Smooth muscle cell (in vitro differentiated cells): ENCODE measurements at regions not wholly inside any gene's neighbourhood (a gene's known extent, or its start where the extent isn't known, plus 50 kb on each side); places are given as distances from the start of the nearest gene placed in this dataset.

ENCODE experiments used
- DNase-seq: peaks from one replicate; lab custom pipeline; 2025; ENCODE audit not compliant: unreplicated experiment; lab: John Stamatoyannopoulos, UW
- H2AFZ ChIP-seq: fragments of 200-600 bp; sonication (generic); 2 replicates; pipeline ENCODE4 v1.6.0; 2016; ENCODE audit warnings: antibody characterized with exemption, low read depth, mild to moderate bottlenecking
- H3F3A ChIP-seq: fragments of 200-600 bp; sonication (generic); 2 replicates; pipeline ENCODE4 v1.6.0; 2017; ENCODE audit warnings: antibody characterized with exemption, low read depth
- H3K27ac ChIP-seq: fragments of 200-600 bp; sonication (generic); 2 replicates; pipeline ENCODE4 v1.5.1; 2016; ENCODE audit warnings: low read depth, mild to moderate bottlenecking
- H3K27me3 ChIP-seq: fragments of 200-600 bp; sonication (generic); 2 replicates; pipeline ENCODE4 v1.6.1; 2016; ENCODE audit warnings: low read depth, mild to moderate bottlenecking
- H3K36me3 ChIP-seq: fragments of 200-600 bp; sonication (generic); 2 replicates; pipeline ENCODE4 v1.5.1; 2016; ENCODE audit warnings: low read depth
- H3K4me1 ChIP-seq: fragments of 200-600 bp; sonication (generic); 2 replicates; pipeline ENCODE4 v1.5.1; 2016; ENCODE audit warnings: low read depth
- H3K4me2 ChIP-seq: fragments of 200-600 bp; sonication (generic); 2 replicates; pipeline ENCODE4 v1.6.0; 2016; ENCODE audit warnings: mild to moderate bottlenecking
- H3K4me3 ChIP-seq: fragments of 200-600 bp; sonication (generic); 2 replicates; pipeline ENCODE4 v1.5.1; 2016; ENCODE audit warnings: mild to moderate bottlenecking
- H3K79me2 ChIP-seq: fragments of 200-600 bp; sonication (generic); 2 replicates; pipeline ENCODE4 v1.6.0; 2016; ENCODE audit warnings: low read depth, mild to moderate bottlenecking
- H3K9ac ChIP-seq: fragments of 200-600 bp; sonication (generic); 2 replicates; pipeline ENCODE4 v1.6.0; 2016; ENCODE audit warnings: low read depth
- H3K9me3 ChIP-seq: fragments of 200-600 bp; sonication (generic); replicated peaks from 2 replicates; pipeline ENCODE4 v1.5.1; 2016; ENCODE audit warnings: low read depth
- H4K20me1 ChIP-seq: fragments of 200-600 bp; sonication (generic); 2 replicates; pipeline ENCODE4 v1.6.0; 2016; ENCODE audit warnings: low read depth
- CTCF ChIP-seq: fragments of 200-600 bp; sonication (generic); IDR thresholded peaks from 2 replicates; pipeline ENCODE4 v1.5.1; 2017; ENCODE audit warnings: borderline replicate concordance, mild to moderate bottlenecking, antibody characterized with exemption; ENCODE audit not compliant: insufficient read depth, poor library complexity, severe bottlenecking
- WGBS: methylation state at CpG from one replicate; pipeline ENCODE4 v1.1.7; 2016; ENCODE audit warnings: low lambda C conversion rate; 5-methylcytosine and 5-hydroxymethylcytosine counted together

DNA sequence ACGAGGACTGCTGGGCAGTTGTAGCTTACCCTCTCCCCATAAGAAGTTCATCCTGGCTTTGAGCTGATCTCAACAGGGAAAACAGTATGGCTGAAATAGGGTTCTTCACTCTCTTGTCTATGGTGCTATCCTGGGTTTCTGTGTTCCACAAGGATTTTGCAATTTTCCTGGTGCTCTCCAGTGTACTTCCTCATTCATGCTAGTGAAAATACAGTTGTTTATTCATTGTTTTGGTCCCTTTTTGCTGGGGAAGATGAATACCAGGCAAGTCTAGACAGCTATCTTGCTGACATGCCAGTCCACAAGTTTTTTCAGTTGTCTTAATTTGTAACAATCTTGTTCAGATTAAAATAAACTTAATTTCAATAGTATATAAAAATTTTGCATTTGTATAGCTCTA lies 306.5 kb downstream of the DLEU7 start:
- H2AFZ ChIP-seq: no peak overlapping the region
- H3K79me2 ChIP-seq: no peaks in the 10 kb centered on the region
- H3K9me3 ChIP-seq: peaks cover 34% of the 10 kb centered on the region
- no peaks in the 10 kb centered on the region for H3K4me1 ChIP-seq
- H3K4me2 ChIP-seq: no peak overlapping the region
- DNase-seq: no peak
- TF ChIP-seq CTCF: no peak
- H3K4me3 ChIP-seq: no peak overlapping the region
- no peaks in the 10 kb centered on the region for H3F3A ChIP-seq
- no peak overlapping the region for H3K9ac ChIP-seq
- 94% methylated on average over 1 of the region's 1 CpG for WGBS
- no peak overlapping the region for H3K27ac ChIP-seq
- no peaks in the 10 kb centered on the region for H4K20me1 ChIP-seq
- peaks cover 7% of the 10 kb centered on the region for H3K36me3 ChIP-seq
- H3K27me3 ChIP-seq: no peaks in the 10 kb centered on the region

GRCh38 chr13:50539791-50540530 lies 303.5 kb downstream of the DLEU7 start:
- Histone ChIP-seq H3K4me3 (no peak overlapping the region), H3K36me3 (peaks cover 4% of the 10 kb centered on the region), H2AFZ (no peak overlapping the region), H3K27me3 (no peaks in the 10 kb centered on the region), H3F3A (no peaks in the 10 kb centered on the region), H4K20me1 (no peaks in the 10 kb centered on the region), H3K27ac (no peak overlapping the region), H3K4me2 (no peak overlapping the region), H3K9me3 (peaks cover 22% of the 10 kb centered on the region), H3K4me1 (peaks cover 9% of the 10 kb centered on the region), H3K79me2 (no peaks in the 10 kb centered on the region), H3K9ac (no peak overlapping the region)
- DNase-seq: no peak
- TF ChIP-seq CTCF: no peak

GRCh38 chr13:50543141-50543540 lies 300.4 kb downstream of the DLEU7 start:
- Histone ChIP-seq H2AFZ (no peak overlapping the region), H3K4me2 (peak overlapping the region; percentile 69), H3F3A (no peaks in the 10 kb centered on the region), H3K9me3 (peaks cover 8% of the 10 kb centered on the region), H3K4me1 (peaks cover 9% of the 10 kb centered on the region), H3K4me3 (no peak overlapping the region), H3K27me3 (no peaks in the 10 kb centered on the region), H3K9ac (no peak overlapping the region), H3K27ac (peak overlapping the region; percentile 29), H3K36me3 (no peaks in the 10 kb centered on the region), H3K79me2 (no peaks in the 10 kb centered on the region), H4K20me1 (no peaks in the 10 kb centered on the region)
- no peak for DNase-seq
- 76% methylated on average over 2 of the region's 2 CpGs for WGBS
- TF ChIP-seq CTCF: no peak

GRCh38 chr13:50543782-50544181 lies 299.7 kb downstream of the DLEU7 start:
- Histone ChIP-seq H3K27ac (peak overlapping the region; percentile 29), H3K79me2 (no peaks in the 10 kb centered on the region)

More at GRCh38 chr13:50543782-50544181, 299.7 kb downstream of the DLEU7 start:
- Histone ChIP-seq H3K4me2 (peak overlapping the region; percentile 69), H3K36me3 (no peaks in the 10 kb centered on the region), H2AFZ (peak overlapping the region; percentile 63), H3K27me3 (no peaks in the 10 kb centered on the region), H4K20me1 (no peaks in the 10 kb centered on the region), H3F3A (no peaks in the 10 kb centered on the region), H3K9me3 (peaks cover 2% of the 10 kb centered on the region), H3K4me3 (peak overlapping the region; percentile 2), H3K9ac (no peak overlapping the region), H3K4me1 (peaks cover 9% of the 10 kb centered on the region)
- WGBS: 20% methylated on average over 6 of the region's 6 CpGs
- DNase-seq: no peak
- TF ChIP-seq CTCF: no peak
